T47D (cell line): ENCODE measurements at regions not wholly inside any gene's neighbourhood (a gene's known extent, or its start where the extent isn't known, plus 50 kb on each side); places are given as distances from the start of the nearest gene placed in this dataset.
A peak's percentile ranks its signal among the peaks of the same experiment; 100 is the strongest.
"Not testable (repeated sequence)": the region's sequence is repeated elsewhere in the genome, so short reads cannot be mapped to it uniquely, and the experiment has no call there.

Experiments
- DNase-seq, 2 experiments: peaks; one replicate each; pipeline versions ENCODE4 v3.0.0 to v3.0.0-alpha.2; 2011 to 2012; ENCODE audit warnings: low read depth in 1 of 2, low spot score in 1 of 2
- JUND ChIP-seq: IDR thresholded peaks from 2 replicates; pipeline ENCODE4 v1.6.1; 2012; ENCODE audit warnings: low read depth
- in situ Hi-C: cut with HindIII; loops from 2 replicates; pipeline ENCODE4 v1.10.0; 2016; ENCODE audit warnings: low sequenced_read_pairs, low pct_unique_long_range_greater_than_20kb

- TF ChIP-seq JUND: no peak
- in situ Hi-C loops: no loop called here
- DNase-seq: no peak
Observed at GRCh38 chr10:83764666-83765065, 374.6 kb upstream of the GHITM start.

DNA sequence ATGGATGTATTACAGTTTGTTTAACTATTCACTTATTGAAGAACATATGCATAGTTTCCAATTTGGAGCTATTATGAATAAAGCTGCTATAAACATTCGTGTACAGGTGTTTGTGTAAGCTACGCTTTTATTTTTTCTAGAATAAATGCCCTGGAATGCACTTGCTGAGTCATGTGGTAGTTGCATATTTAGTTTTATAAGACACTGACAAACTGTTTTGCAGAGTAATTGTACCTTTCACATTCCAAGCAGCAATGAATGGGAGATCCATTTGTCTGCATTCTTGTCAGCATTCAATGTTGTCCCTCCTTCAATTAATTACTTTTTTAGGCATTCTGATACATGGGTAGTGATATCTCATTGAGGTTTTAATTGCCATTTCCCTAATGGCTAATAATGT, 373.6 kb upstream of the GHITM start:
- no peak for DNase-seq
- in situ Hi-C loops: no loop called here

DNA sequence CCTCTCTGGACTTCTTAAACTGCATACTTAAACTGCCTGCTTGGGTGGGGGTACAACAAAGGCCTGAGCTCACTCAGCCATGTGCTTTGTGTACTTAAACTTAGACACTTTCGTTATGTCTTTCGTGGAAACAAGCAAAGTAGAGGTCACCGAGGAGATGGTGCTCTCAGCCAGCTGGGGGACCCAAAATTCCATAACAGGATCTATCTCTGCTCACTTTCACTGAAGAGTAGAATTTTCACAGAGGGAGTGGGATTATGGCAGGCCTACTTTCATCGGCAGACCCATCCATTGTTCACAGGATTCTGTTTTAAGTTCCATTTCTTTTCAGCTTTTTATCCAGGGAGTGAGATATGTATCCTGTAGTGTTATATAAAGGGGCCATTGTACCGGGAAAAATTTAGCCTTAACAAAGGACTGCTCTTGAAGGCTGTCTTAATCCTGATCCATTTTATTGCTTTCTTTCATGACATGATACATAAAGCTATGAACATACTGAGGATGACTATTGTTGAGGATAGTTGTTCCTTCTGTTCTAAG, 370.0 kb upstream of the GHITM start:
- in situ Hi-C loops: no loop called here
- no peak for DNase-seq
- TF ChIP-seq JUND: no peak

More for the DNA sequence above, 373.6 kb upstream of the GHITM start:
- TF ChIP-seq JUND: no peak

DNA sequence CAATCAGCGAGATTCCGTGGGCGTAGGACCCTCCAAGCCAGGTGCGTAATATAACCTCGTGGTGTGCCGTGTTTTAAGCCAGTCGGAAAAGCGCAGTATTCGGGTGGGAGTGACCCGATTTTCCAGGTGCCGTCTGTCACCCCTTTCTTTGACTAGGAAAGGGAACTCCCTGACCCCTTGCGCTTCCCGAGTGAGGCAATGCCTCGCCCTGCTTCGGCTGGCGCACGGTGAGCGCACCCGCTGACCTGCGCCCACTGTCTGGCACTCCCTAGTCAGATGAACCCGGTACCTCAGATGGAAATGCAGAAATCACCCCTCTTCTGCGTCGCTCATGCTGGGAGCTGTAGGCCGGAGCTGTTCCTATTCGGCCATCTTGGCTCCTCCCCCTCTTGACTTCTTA, 352.6 kb upstream of the GHITM start:
- in situ Hi-C loops: not testable (repeated sequence)

DNA sequence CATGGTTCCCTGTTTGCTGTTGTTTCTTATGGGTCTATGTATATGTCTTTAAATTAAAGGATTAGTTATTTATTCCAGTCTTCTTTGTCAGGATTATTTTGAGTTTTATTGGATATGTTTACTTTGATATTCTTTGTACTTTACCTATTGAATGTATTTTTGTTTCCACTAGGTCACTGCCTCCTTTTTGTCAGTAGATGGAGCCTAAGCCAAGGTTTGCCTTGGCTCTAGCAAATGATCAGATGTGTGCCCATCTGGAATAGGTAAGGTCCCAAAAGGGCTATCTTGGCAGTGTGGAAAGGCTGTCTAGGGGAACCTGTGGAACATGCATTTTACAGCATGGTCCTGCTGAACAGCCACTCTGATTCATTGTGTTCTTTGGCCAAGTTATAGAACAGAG, 337.3 kb upstream of the GHITM start:
- no peak for TF ChIP-seq JUND
- in situ Hi-C loops: no loop called here

More for the DNA sequence above, 352.6 kb upstream of the GHITM start:
- DNase-seq: not testable (repeated sequence)

DNA sequence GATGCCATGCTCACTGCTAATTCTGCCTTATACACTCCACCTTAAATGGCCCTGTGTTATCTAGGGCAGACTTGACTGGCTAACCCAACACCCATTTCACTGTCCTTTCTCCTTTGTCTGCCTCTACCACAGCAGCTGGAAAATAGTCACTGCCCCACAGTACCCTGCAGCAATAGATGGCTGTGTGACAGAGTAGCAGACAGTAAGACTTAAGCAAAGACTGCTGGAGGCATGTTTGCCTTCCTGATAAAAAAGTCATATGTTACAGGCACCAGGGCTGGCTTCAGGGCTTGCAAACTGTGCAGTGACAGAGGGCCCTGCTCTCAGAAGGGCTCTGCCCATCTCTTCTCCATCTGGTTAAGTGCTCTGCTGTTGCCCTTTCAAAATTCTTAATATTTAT, 332.6 kb upstream of the GHITM start:
- in situ Hi-C loops: no loop called here
- no peak for DNase-seq
- TF ChIP-seq JUND: no peak

More for the DNA sequence above, 337.3 kb upstream of the GHITM start:
- peak in 1 of 2 experiments; percentile 20 for DNase-seq

- TF ChIP-seq JUND: no peak
- in situ Hi-C loops: no loop called here
- no peak for DNase-seq
Observed at GRCh38 chr10:83809001-83809400, 330.3 kb upstream of the GHITM start.

DNA sequence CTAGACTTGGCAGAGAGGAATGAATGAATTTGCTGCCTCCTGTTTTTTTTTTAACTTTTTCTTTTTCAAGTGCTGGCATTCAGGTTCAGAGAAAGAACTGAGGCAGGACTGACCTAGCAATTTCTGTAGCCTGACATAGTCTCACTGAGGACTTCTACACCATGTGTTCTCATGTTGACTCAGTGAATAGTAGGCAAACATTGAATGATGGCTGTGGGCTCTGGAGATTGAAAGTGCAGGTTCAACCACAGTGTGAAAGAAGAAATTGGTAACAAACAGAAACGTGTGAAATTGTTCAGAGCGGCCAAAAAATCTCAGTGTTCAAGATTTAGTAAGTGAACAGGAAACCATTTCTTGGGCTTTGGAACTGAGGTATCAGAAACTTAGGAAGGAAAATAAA, 322.4 kb upstream of the GHITM start:
- no peak for TF ChIP-seq JUND
- DNase-seq: no peak
- in situ Hi-C loops: no loop called here

DNA sequence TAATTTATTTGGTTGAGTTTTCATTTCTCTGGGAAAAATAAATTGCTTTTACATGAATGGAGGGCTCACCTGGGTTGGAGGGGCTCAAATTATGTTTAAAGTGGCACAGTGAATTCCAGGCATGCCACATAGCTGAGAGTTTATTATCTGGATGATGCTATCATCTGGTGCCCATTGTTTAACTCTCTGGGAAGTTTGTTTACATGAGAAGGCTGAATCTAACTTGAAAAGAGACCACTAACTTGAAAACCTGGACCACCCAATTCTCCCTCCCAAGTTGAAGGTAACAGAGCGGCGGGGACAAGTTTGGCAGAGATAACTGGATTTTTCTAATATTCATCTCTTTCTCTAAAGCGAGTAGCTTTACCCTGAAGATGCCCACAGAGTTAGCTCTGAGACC, 321.5 kb upstream of the GHITM start:
- in situ Hi-C loops: no loop called here
- no peak for TF ChIP-seq JUND
- no peak for DNase-seq

- DNase-seq: no peak
- in situ Hi-C loops: no loop called here
- no peak for TF ChIP-seq JUND
Observed at GRCh38 chr10:83819609-83820008, 319.7 kb upstream of the GHITM start.

GRCh38 chr10:83820033-83820432, 319.3 kb upstream of the GHITM start:
- no peak for DNase-seq
- in situ Hi-C loops: no loop called here
- TF ChIP-seq JUND: no peak

DNA sequence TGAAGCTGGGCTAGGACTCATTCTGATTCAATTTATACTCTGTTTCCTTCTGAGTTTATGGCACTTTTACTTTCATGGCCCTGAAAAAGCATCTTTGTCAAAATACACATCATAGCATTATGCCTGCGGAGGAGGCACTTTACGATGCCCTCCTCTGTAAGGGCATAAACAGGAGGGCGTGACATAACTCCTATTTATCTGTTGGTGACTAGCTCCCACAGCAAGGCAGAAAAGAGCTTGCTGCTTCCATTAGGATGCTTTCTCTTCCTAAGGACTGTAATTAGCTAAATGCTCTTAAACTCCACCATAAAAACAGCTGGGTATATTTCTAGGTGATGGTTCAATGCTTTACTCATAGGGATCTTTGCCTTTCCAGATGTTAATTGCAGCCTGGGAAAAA, 315.2 kb upstream of the GHITM start:
- in situ Hi-C loops: no loop called here
- no peak for DNase-seq
- TF ChIP-seq JUND: no peak

- in situ Hi-C loops: no loop called here
- TF ChIP-seq JUND: no peak
- no peak for DNase-seq
Observed at GRCh38 chr10:83834096-83834495, 305.2 kb upstream of the GHITM start.

DNA sequence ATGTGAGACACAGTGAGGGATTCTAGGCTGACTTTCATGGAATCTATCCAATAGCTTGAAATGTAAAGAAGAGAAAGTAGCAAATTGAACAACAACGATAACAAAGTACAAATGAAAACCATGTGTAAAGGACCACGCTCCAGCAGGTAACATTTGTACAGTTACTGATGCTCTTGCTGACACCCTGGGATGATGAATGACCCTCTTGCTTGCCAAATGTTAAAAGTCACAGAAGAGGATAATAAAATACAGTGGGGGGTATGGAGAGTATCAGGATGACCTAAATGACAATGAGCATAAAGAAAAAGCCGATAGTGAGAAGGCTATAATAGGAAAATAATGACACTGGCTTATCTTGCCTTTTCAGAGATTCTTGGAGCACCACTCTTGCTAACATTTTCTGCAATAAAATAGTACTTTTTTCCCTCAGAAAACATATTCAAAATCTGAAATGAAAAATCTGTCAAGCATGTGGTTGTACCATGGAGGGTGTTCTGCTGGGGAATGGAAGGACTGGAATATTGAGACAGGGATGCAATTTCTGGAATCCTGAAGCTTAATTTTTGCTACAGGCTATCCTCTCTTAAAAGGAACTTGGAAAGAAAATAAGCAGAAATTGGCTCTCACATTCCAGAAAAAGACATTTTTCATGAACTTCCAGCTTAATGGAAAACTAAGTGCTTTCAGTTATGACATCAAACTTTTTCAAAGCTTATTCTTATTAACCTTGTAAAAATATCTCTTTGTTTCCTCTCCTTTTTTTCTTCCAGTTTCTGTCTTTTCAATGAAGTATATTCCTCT, 303.2 kb upstream of the GHITM start:
- in situ Hi-C loops: no loop called here
- TF ChIP-seq JUND: no peak
- no peak for DNase-seq
